GM12878 (cell line): ENCODE measurements at regions not wholly inside any gene's neighbourhood (a gene's known extent, or its start where the extent isn't known, plus 50 kb on each side); places are given as distances from the start of the nearest gene placed in this dataset.

Source experiments
- ATAC-seq: fragments of 200-7000 bp; cut with Tn5 transposase; 3 replicates; pipeline ENCODE4 v1.9.1; 2020; ENCODE audit warnings: mild to moderate bottlenecking, moderate library complexity
- BruUV-seq: library from RNA; stranded (reverse); fragments of 400-500 nt; replicated peaks from 2 replicates; lab custom pipeline; 2021; lab: Mats Ljungman, UMichigan
- CTCF ChIA-PET: fragments of 300-600 bp; sonication (Branson Sonifier 250); formaldehyde crosslinking; extraction: SDS; loops from one replicate; lab custom pipeline; 2021; ENCODE audit warnings: inconsistent platforms; lab: Yijun Ruan, JAX
- POLR2A ChIA-PET: fragments of 350-600 bp; formaldehyde crosslinking; extraction: SDS; loops from one replicate; lab custom pipeline; 2021; ENCODE audit warnings: inconsistent platforms; lab: Charles Lee
- RAD21 ChIA-PET: fragments of 300-600 bp; sonication (Branson Sonifier 250); formaldehyde crosslinking; loops from one replicate; lab custom pipeline; 2023; ENCODE audit warnings: antibody characterized with exemption; ENCODE audit not compliant: unreplicated experiment; lab: Charles Lee
- SMC1A ChIA-PET: fragments of 300-600 bp; sonication (Branson Sonifier 250); formaldehyde crosslinking; loops from one replicate; lab custom pipeline; 2023; ENCODE audit not compliant: unreplicated experiment, uncharacterized antibody; lab: Charles Lee
- DNase-seq: peaks from one replicate; pipeline ENCODE4 v3.0.0-alpha.2; 2011; ENCODE audit warnings: low read depth, low spot score
- FAIRE-seq: peaks from 3 replicates; lab custom pipeline; 2011; peaks lifted over from hg19 to GRCh38; lab: Jason Lieb, UNC
- H2AFZ ChIP-seq: 2 replicates; pipeline ENCODE4 v1.6.0; 2011; ENCODE audit warnings: low read depth, low read length, control low read depth; ENCODE audit not compliant: control insufficient read depth
- H3K27ac ChIP-seq: 2 replicates; pipeline ENCODE4 v1.5.1; 2011; ENCODE audit warnings: control low read depth; ENCODE audit not compliant: control insufficient read depth, insufficient read depth
- H3K27me3 ChIP-seq, 2 experiments: replicated peaks in 1 of 2; 2 replicates each; pipeline versions ENCODE4 v1.6.0 to v1.6.1; 2011; ENCODE audit warnings: low read length in 1 of 2; ENCODE audit not compliant: control insufficient read depth in 2 of 2, insufficient read depth in 2 of 2
- H3K36me3 ChIP-seq, 2 experiments: 2 replicates each; pipeline ENCODE4 v1.5.1; 2011; ENCODE audit warnings: low read length in 1 of 2; ENCODE audit not compliant: control insufficient read depth in 2 of 2, insufficient read depth in 2 of 2
- H3K4me1 ChIP-seq: 2 replicates; pipeline ENCODE4 v1.6.1; 2011; ENCODE audit warnings: mild to moderate bottlenecking, low read length, moderate library complexity, mixed read lengths; ENCODE audit not compliant: control insufficient read depth, insufficient read depth
- H3K4me2 ChIP-seq: 2 replicates; pipeline ENCODE4 v1.6.0; 2011; ENCODE audit warnings: control low read depth; ENCODE audit not compliant: control insufficient read depth, insufficient read depth
- H3K4me3 ChIP-seq: fragments of 200-600 bp; sonication (generic); 2 replicates; pipeline ENCODE4 v1.5.1; 2016
- H3K79me2 ChIP-seq: 2 replicates; pipeline ENCODE4 v1.6.0; 2011; ENCODE audit warnings: low read length; ENCODE audit not compliant: control insufficient read depth, insufficient read depth
- H3K9ac ChIP-seq: 2 replicates; pipeline ENCODE4 v1.8.0; 2011; ENCODE audit warnings: low read length, control low read depth, mixed read lengths; ENCODE audit not compliant: control insufficient read depth, insufficient read depth
- H3K9me3 ChIP-seq: replicated peaks from 3 replicates; pipeline ENCODE4 v1.5.1; 2011; ENCODE audit warnings: mild to moderate bottlenecking, low read length; ENCODE audit not compliant: control insufficient read depth, insufficient read depth
- H4K20me1 ChIP-seq: 2 replicates; pipeline ENCODE4 v1.6.0; 2011; ENCODE audit not compliant: control insufficient read depth, insufficient read depth
- E4F1 ChIP-seq: fragments of 450-650 bp; IDR thresholded peaks from 2 replicates; pipeline ENCODE4 v1.6.1; 2018; ENCODE audit warnings: borderline replicate concordance, mild to moderate bottlenecking; ENCODE audit not compliant: partially characterized antibody
- GABPA ChIP-seq: IDR thresholded peaks from 2 replicates; pipeline ENCODE4 v1.6.1; 2014; ENCODE audit warnings: antibody characterized with exemption, low read depth, mild to moderate bottlenecking, inconsistent platforms
- HSF1 ChIP-seq: fragments of 150-350 bp; IDR thresholded peaks from 2 replicates; pipeline ENCODE4 v1.6.1; 2014; ENCODE audit warnings: mild to moderate bottlenecking, low read depth, low read length
- IKZF2 ChIP-seq, 2 experiments: fragments of 450-650 bp; IDR thresholded peaks; 2 replicates each; pipeline ENCODE4 v1.6.1; 2017; ENCODE audit warnings: mild to moderate bottlenecking in 2 of 2, moderate library complexity in 2 of 2
- MEF2A ChIP-seq: IDR thresholded peaks from 2 replicates; pipeline ENCODE4 v1.6.1; 2011; ENCODE audit warnings: low read depth, mild to moderate bottlenecking, low read length, moderate library complexity; ENCODE audit not compliant: insufficient read depth
- MTA2 ChIP-seq: fragments of 450-650 bp; IDR thresholded peaks from 2 replicates; pipeline ENCODE4 v1.6.1; 2016; ENCODE audit warnings: low read depth, mild to moderate bottlenecking, moderate library complexity
- MXI1 ChIP-seq: fragments of 150-350 bp; IDR thresholded peaks from 2 replicates; pipeline ENCODE4 v1.6.1; 2011; ENCODE audit warnings: low read depth, mild to moderate bottlenecking, inconsistent platforms, low read length, improper control_type of control experiment
- PAX5 ChIP-seq: IDR thresholded peaks from 2 replicates; pipeline ENCODE4 v1.6.1; 2011; ENCODE audit warnings: low read depth, low read length, borderline replicate concordance
- RUNX3 ChIP-seq: IDR thresholded peaks from 2 replicates; pipeline ENCODE4 v1.6.1; 2012; ENCODE audit warnings: low read length, inconsistent platforms
- SIX5 ChIP-seq: IDR thresholded peaks from 2 replicates; pipeline ENCODE4 v1.6.1; 2011; ENCODE audit warnings: mild to moderate bottlenecking, low read depth, low read length, moderate library complexity; ENCODE audit not compliant: severe bottlenecking
- SMAD1 ChIP-seq: fragments of 450-650 bp; IDR thresholded peaks from 2 replicates; pipeline ENCODE4 v1.6.1; 2018; ENCODE audit warnings: mild to moderate bottlenecking, low read depth; ENCODE audit not compliant: partially characterized antibody
- SREBF1 ChIP-seq: IDR thresholded peaks from 2 replicates; pipeline ENCODE4 v1.6.1; 2012; ENCODE audit warnings: mild to moderate bottlenecking, low read length
- ZNF384 ChIP-seq: IDR thresholded peaks from 2 replicates; pipeline ENCODE4 v1.6.1; 2012; ENCODE audit warnings: low read depth, mild to moderate bottlenecking, low read length, improper control_type of control experiment, borderline replicate concordance
- WGBS: methylation state at CpG from one replicate; pipeline ENCODE4 v1.1.6; 2016; ENCODE audit warnings: low lambda C conversion rate; ENCODE audit not compliant: insufficient replicate concordance, insufficient coverage; ENCODE audit errors: missing lambda C conversion rate; 5-methylcytosine and 5-hydroxymethylcytosine counted together
- in situ Hi-C: fragments of 300-500 bp; cut with MboI; formaldehyde crosslinking; loops from 9 replicates; pipeline ENCODE4 v1.14.3; 2018; ENCODE audit warnings: mixed read lengths
- intact Hi-C: fragments of 100-400 bp; cut with micrococcal nuclease; formaldehyde crosslinking; loops from one replicate; pipeline ENCODE4 v1.14.2; 2022; ENCODE audit not compliant: unreplicated experiment
- TF ChIP-seq, protein P1 (sequence below): IDR thresholded peaks from 2 replicates; pipeline ENCODE4 v1.6.1; 2011; ENCODE audit warnings: borderline replicate concordance, low read depth, mild to moderate bottlenecking, moderate library complexity, mixed read lengths, low read length; ENCODE audit not compliant: insufficient read depth; ENCODE audit errors: extremely low read length

GRCh38 chr2:64383881-64384280 is 70.1 kb upstream of the LGALSL start:
- no peaks in the 10 kb centered on the region for H3K4me1 ChIP-seq
- in situ Hi-C loops (no loop called here), intact Hi-C loops (no loop called here)
- no peak for FAIRE-seq
- no peak for ATAC-seq
- DNase-seq, result no peak
- no TSS peak for BruUV-seq
- no peak overlapping the region for H3K4me3 ChIP-seq
- ChIA-PET CTCF (interaction anchor here (0.5 kb wide), 1 partner anchor 663 kb away, joined by 3 read pairs; no protein-coding TSS in a partner anchor), RAD21 (no interaction called here), POLR2A (no interaction called here), SMC1A (interaction anchor here (0.7 kb wide), 1 partner anchor 465 kb away, joined by 3 read pairs; no protein-coding TSS in a partner anchor)
- no peak overlapping the region for H3K9ac ChIP-seq
- H3K36me3 ChIP-seq, result no peaks in the 10 kb centered on the region
- no peak overlapping the region for H3K4me2 ChIP-seq
- no peak overlapping the region for H3K27ac ChIP-seq
- no peak overlapping the region for H2AFZ ChIP-seq
- 30% methylated on average over 3 of the region's 3 CpGs for WGBS
- H4K20me1 ChIP-seq, result no peaks in the 10 kb centered on the region
- no peaks in the 10 kb centered on the region; a peak in 2 of 4 replicates for H3K27me3 ChIP-seq
- TF ChIP-seq IKZF2 (IDR thresholded peaks at IDR 0.05) (no peak), MEF2A (no peak)
- H3K79me2 ChIP-seq, result no peaks in the 10 kb centered on the region
- no peaks in the 10 kb centered on the region for H3K9me3 ChIP-seq

GRCh38 chr2:64386676-64387075 is 67.3 kb upstream of the LGALSL start:
- FAIRE-seq (no peak), DNase-seq (no peak), ATAC-seq (no peak)
- Histone ChIP-seq H3K79me2 (no peaks in the 10 kb centered on the region), H3K9ac (no peak overlapping the region), H3K36me3 (no peaks in the 10 kb centered on the region), H4K20me1 (no peaks in the 10 kb centered on the region), H3K4me2 (no peak overlapping the region), H3K4me3 (no peak overlapping the region), H3K27me3 (no peaks in the 10 kb centered on the region; a peak in 1 of 4 replicates), H3K9me3 (no peaks in the 10 kb centered on the region; the same call in 2 of the 3 replicates), H2AFZ (no peak overlapping the region), H3K4me1 (no peaks in the 10 kb centered on the region), H3K27ac (no peak overlapping the region)
- ChIA-PET RAD21 (no interaction called here), CTCF (no interaction called here), SMC1A (no interaction called here), POLR2A (no interaction called here)
- in situ Hi-C loops (no loop called here), intact Hi-C loops (no loop called here)
- no TSS peak for BruUV-seq
- WGBS, result 43% methylated on average over 4 of the region's 4 CpGs
- TF ChIP-seq PAX5 (no peak), E4F1 (no peak), HSF1 (no peak), SIX5 (no peak), ZNF384 (no peak), SMAD1 (no peak), RUNX3 (no peak), GABPA (no peak), SREBF1 (no peak), MXI1 (no peak), MTA2 (no peak)
- TF ChIP-seq, protein P1, sequence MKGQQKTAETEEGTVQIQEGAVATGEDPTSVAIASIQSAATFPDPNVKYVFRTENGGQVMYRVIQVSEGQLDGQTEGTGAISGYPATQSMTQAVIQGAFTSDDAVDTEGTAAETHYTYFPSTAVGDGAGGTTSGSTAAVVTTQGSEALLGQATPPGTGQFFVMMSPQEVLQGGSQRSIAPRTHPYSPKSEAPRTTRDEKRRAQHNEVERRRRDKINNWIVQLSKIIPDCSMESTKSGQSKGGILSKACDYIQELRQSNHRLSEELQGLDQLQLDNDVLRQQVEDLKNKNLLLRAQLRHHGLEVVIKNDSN, result no peak
